Small intestine (tissue), 7 donors: ENCODE measurements at regions not wholly inside any gene's neighbourhood (a gene's known extent, or its start where the extent isn't known, plus 50 kb on each side); places are given as distances from the start of the nearest gene placed in this dataset.

Source experiments
- DNase-seq, 2 donors: peaks; one replicate each; pipeline versions ENCODE4 v3.0.0 to v3.0.0-alpha.2; 2013
- FAIRE-seq: peaks from 2 replicates; lab custom pipeline; 2012; peaks lifted over from hg19 to GRCh38; lab: Jason Lieb, UNC
- H3K27ac ChIP-seq, 3 donors: one replicate each; pipeline ENCODE4 v1.5.1; 2013; ENCODE audit warnings: low read length in 2 of 3, mild to moderate bottlenecking in 2 of 3, control low read depth in 1 of 3, inconsistent platforms in 1 of 3, low read depth in 1 of 3, moderate library complexity in 1 of 3
- H3K27me3 ChIP-seq, 3 donors: one replicate each; pipeline ENCODE4 v1.6.1; 2013; ENCODE audit warnings: low read length in 3 of 3, inconsistent platforms in 1 of 3; ENCODE audit not compliant: control insufficient read depth in 3 of 3, insufficient read depth in 3 of 3
- H3K36me3 ChIP-seq, 3 donors: one replicate each; pipeline ENCODE4 v1.6.1; 2013; ENCODE audit warnings: low read length in 3 of 3, inconsistent platforms in 1 of 3, low read depth in 1 of 3, mild to moderate bottlenecking in 1 of 3, moderate library complexity in 1 of 3; ENCODE audit not compliant: control insufficient read depth in 3 of 3, insufficient read depth in 2 of 3
- H3K4me1 ChIP-seq, 3 donors: one replicate each; pipeline ENCODE4 v1.6.1; 2013; ENCODE audit warnings: low read length in 2 of 3, inconsistent platforms in 1 of 3, low read depth in 1 of 3, mild to moderate bottlenecking in 1 of 3, moderate library complexity in 1 of 3; ENCODE audit not compliant: control insufficient read depth in 3 of 3, insufficient read depth in 2 of 3
- H3K4me3 ChIP-seq, 3 donors: one replicate each; pipeline ENCODE4 v1.5.1; 2013; ENCODE audit warnings: low read length in 3 of 3, control low read depth in 1 of 3, inconsistent platforms in 1 of 3, low read depth in 1 of 3, mild to moderate bottlenecking in 1 of 3, moderate library complexity in 1 of 3
- H3K9me3 ChIP-seq, 2 donors: one replicate each; pipeline ENCODE4 v1.6.1; 2013; ENCODE audit warnings: low read depth in 1 of 2, low read length in 1 of 2; ENCODE audit not compliant: control insufficient read depth in 2 of 2, insufficient read depth in 1 of 2
- WGBS, 3 donors: extraction: QIAGEN DNeasy Blood & Tissue Kit; methylation state at CpG; one replicate each; pipeline ENCODE4 v1.1.7; 2013; 5-methylcytosine and 5-hydroxymethylcytosine counted together
- donor health status: healthy with polysubstance abuse.
- donor health status: control.
- donor health status: control.
- donor health status: Bipolar disorder and iron deficiency.
- donor health status: healthy.

GRCh38 chr10:44326474-44327030, 58.3 kb downstream of the CXCL12 start:
- H3K36me3 ChIP-seq, result no peaks in the 10 kb centered on the region
- H3K27ac ChIP-seq, result no peak overlapping the region
- H3K27me3 ChIP-seq, result no peaks in the 10 kb centered on the region
- H3K4me3 ChIP-seq, result no peak overlapping the region
- FAIRE-seq (no peak), DNase-seq (no peak)
- no peaks in the 10 kb centered on the region for H3K9me3 ChIP-seq
- 90 to 93% (median 92%) methylated on average over 1 of the region's 1 CpG for WGBS, 3 donors
- H3K4me1 ChIP-seq, result peaks cover 0 to 9% (median 0%) of the 10 kb centered on the region in 3 donors

GRCh38 chr10:44325596-44326307, 59.1 kb downstream of the CXCL12 start:
- no peak overlapping the region for H3K4me3 ChIP-seq
- FAIRE-seq (no peak), DNase-seq (no peak)
- H3K36me3 ChIP-seq, result no peaks in the 10 kb centered on the region
- H3K27me3 ChIP-seq, result no peaks in the 10 kb centered on the region
- no peaks in the 10 kb centered on the region for H3K9me3 ChIP-seq
- WGBS, 3 donors, result 76 to 88% (median 80%) methylated on average over 6 of the region's 6 CpGs
- H3K27ac ChIP-seq, result no peak overlapping the region
- H3K4me1 ChIP-seq, result peaks cover 0 to 9% (median 0%) of the 10 kb centered on the region in 3 donors

- H3K9me3 ChIP-seq, result no peaks in the 10 kb centered on the region
- no peak overlapping the region for H3K4me3 ChIP-seq
- no peaks in the 10 kb centered on the region for H3K36me3 ChIP-seq
- DNase-seq, result peak; percentile 89 to 96
- peak; percentile 55 for FAIRE-seq
- H3K27ac ChIP-seq, result no peak overlapping the region
- peaks cover 0 to 9% (median 0%) of the 10 kb centered on the region in 3 donors for H3K4me1 ChIP-seq
- 19 to 59% (median 30%) methylated on average over 3 of the region's 3 CpGs for WGBS, 3 donors
- H3K27me3 ChIP-seq, result no peaks in the 10 kb centered on the region
These were observed 59.7 kb downstream of the CXCL12 start for GRCh38 chr10:44325157-44325556.

GRCh38 chr10:44323838-44324237, 61.1 kb downstream of the CXCL12 start:
- no peak for FAIRE-seq
- WGBS, 3 donors, result 81 to 91% (median 90%) methylated on average over 3 of the region's 3 CpGs
- Histone ChIP-seq H3K4me3 (no peak overlapping the region), H3K9me3 (no peaks in the 10 kb centered on the region), H3K27ac (no peak overlapping the region), H3K27me3 (no peaks in the 10 kb centered on the region), H3K4me1 (peaks cover 0 to 9% (median 0%) of the 10 kb centered on the region in 3 donors), H3K36me3 (no peaks in the 10 kb centered on the region)
- DNase-seq, result no peak

GRCh38 chr10:44322137-44322536, 62.8 kb downstream of the CXCL12 start:
- FAIRE-seq (no peak), DNase-seq (no peak)
- peaks cover 0 to 9% (median 0%) of the 10 kb centered on the region in 3 donors for H3K4me1 ChIP-seq
- WGBS, 3 donors, result 73 to 86% (median 75%) methylated on average over 2 of the region's 2 CpGs
- peaks cover 0 to 4% (median 0%) of the 10 kb centered on the region in 3 donors for H3K27me3 ChIP-seq
- no peak overlapping the region for H3K4me3 ChIP-seq
- H3K9me3 ChIP-seq, result no peaks in the 10 kb centered on the region
- H3K36me3 ChIP-seq, result no peaks in the 10 kb centered on the region
- H3K27ac ChIP-seq, result no peak overlapping the region

GRCh38 chr10:44320756-44321155, 64.1 kb downstream of the CXCL12 start:
- DNase-seq, result no peak
- H3K4me3 ChIP-seq, result no peak overlapping the region
- H3K27me3 ChIP-seq, result peaks cover 0 to 4% (median 0%) of the 10 kb centered on the region in 3 donors
- H3K27ac ChIP-seq, result no peak overlapping the region
- FAIRE-seq, result no peak
- H3K4me1 ChIP-seq, result peaks cover 0 to 9% (median 0%) of the 10 kb centered on the region in 3 donors
- 54 to 70% (median 57%) methylated on average over 3 of the region's 3 CpGs for WGBS, 3 donors
- H3K9me3 ChIP-seq, result no peaks in the 10 kb centered on the region
- H3K36me3 ChIP-seq, result no peaks in the 10 kb centered on the region

- 70 to 84% (median 80%) methylated on average over 3 of the region's 3 CpGs for WGBS, 3 donors
These were observed 67.0 kb downstream of the CXCL12 start for GRCh38 chr10:44317856-44318255.

GRCh38 chr10:44316922-44317215, 68.0 kb downstream of the CXCL12 start:
- no peak overlapping the region for H3K4me3 ChIP-seq
- H3K9me3 ChIP-seq, result no peaks in the 10 kb centered on the region
- FAIRE-seq, result no peak
- no peaks in the 10 kb centered on the region for H3K4me1 ChIP-seq
- H3K27me3 ChIP-seq, result peaks cover 0 to 4% (median 0%) of the 10 kb centered on the region in 3 donors
- no peak overlapping the region for H3K27ac ChIP-seq
- no peak for DNase-seq
- H3K36me3 ChIP-seq, result no peaks in the 10 kb centered on the region
- 85 to 94% (median 91%) methylated on average over 8 of the region's 8 CpGs for WGBS, 3 donors

More at GRCh38 chr10:44317856-44318255, 67.0 kb downstream of the CXCL12 start:
- peaks cover 0 to 4% (median 0%) of the 10 kb centered on the region in 3 donors for H3K27me3 ChIP-seq
- DNase-seq, result no peak
- FAIRE-seq, result no peak
- no peaks in the 10 kb centered on the region for H3K4me1 ChIP-seq
- no peaks in the 10 kb centered on the region for H3K36me3 ChIP-seq
- no peak overlapping the region for H3K27ac ChIP-seq
- H3K9me3 ChIP-seq, result no peaks in the 10 kb centered on the region
- no peak overlapping the region for H3K4me3 ChIP-seq
